HCT116 (cell line): ENCODE measurements at regions not wholly inside any gene's neighbourhood (a gene's known extent, or its start where the extent isn't known, plus 50 kb on each side); places are given as distances from the start of the nearest gene placed in this dataset.

Source experiments
- CTCF ChIP-seq, 3 experiments: fragments of 200-600 bp in 1 of 3; sonication (generic) in 1 of 3; IDR thresholded peaks in 2 of 3; conservative IDR thresholded peaks in 1 of 3; 2 replicates each; pipeline ENCODE4 v1.5.1; 2012 to 2017; ENCODE audit warnings: low read depth in 2 of 3, low read length in 2 of 3, antibody characterized with exemption in 1 of 3, borderline replicate concordance in 1 of 3, control low read depth in 1 of 3, mild to moderate bottlenecking in 1 of 3, mixed read lengths in 1 of 3, mixed run types in 1 of 3, moderate library complexity in 1 of 3; ENCODE audit not compliant: insufficient read depth in 1 of 3
- EGR1 ChIP-seq: IDR thresholded peaks from 2 replicates; pipeline ENCODE4 v1.6.1; 2012; ENCODE audit warnings: low read depth
- ELF1 ChIP-seq: IDR thresholded peaks from 2 replicates; pipeline ENCODE4 v1.6.1; 2012; ENCODE audit warnings: low read depth, borderline replicate concordance
- EZH2 ChIP-seq: fragments of 200-600 bp; sonication (generic); IDR thresholded peaks from 2 replicates; pipeline ENCODE4 v1.6.1; 2017; ENCODE audit warnings: antibody characterized with exemption, mixed run types
- FOSL1 ChIP-seq: IDR thresholded peaks from 2 replicates; pipeline ENCODE4 v1.6.1; 2012; ENCODE audit warnings: low read depth
- POLR2A ChIP-seq: IDR thresholded peaks from 2 replicates; pipeline ENCODE4 v1.7.0; 2011; ENCODE audit warnings: borderline replicate concordance; ENCODE audit not compliant: insufficient read depth, insufficient read length; ENCODE audit errors: extremely low read depth
- POLR2AphosphoS5 ChIP-seq: IDR thresholded peaks from 2 replicates; pipeline ENCODE4 v1.6.1; 2011; ENCODE audit warnings: mild to moderate bottlenecking, low read depth, low read length, moderate library complexity
- RAD21 ChIP-seq: IDR thresholded peaks from 2 replicates; pipeline ENCODE4 v1.6.1; 2012; ENCODE audit warnings: low read depth, mild to moderate bottlenecking
- REST ChIP-seq: IDR thresholded peaks from 2 replicates; pipeline ENCODE4 v1.6.1; 2012; ENCODE audit warnings: low read depth
- SIN3A ChIP-seq: IDR thresholded peaks from 2 replicates; pipeline ENCODE4 v1.6.1; 2012; ENCODE audit warnings: low read depth
- SRF ChIP-seq: IDR thresholded peaks from 2 replicates; pipeline ENCODE4 v1.6.1; 2012; ENCODE audit warnings: low read depth
- ZNF274 ChIP-seq: fragments of 200-500 bp; sonication (Bioruptor generic); IDR thresholded peaks from 2 replicates; pipeline ENCODE4 v1.6.1; 2014; ENCODE audit warnings: mild to moderate bottlenecking, low read depth, low read length, inconsistent platforms

- TF ChIP-seq ZNF274 = no peak
- TF ChIP-seq SIN3A = no peak
- no peak for TF ChIP-seq EZH2
- TF ChIP-seq CTCF (IDR thresholded peaks at IDR 0.05 in 2 of 3, conservative IDR thresholded peaks at IDR 0.05 in 1 of 3; ENCODE audit: borderline replicate concordance in 1 of 3, insufficient read depth in 1 of 3, low read depth in 2 of 3, low read length in 2 of 3) = no peak
- TF ChIP-seq FOSL1 = no peak
- TF ChIP-seq SRF = no peak
- no peak for TF ChIP-seq RAD21
- no peak for TF ChIP-seq ELF1
- no peak for TF ChIP-seq POLR2AphosphoS5
- no peak for TF ChIP-seq EGR1
- TF ChIP-seq POLR2A = no peak
- TF ChIP-seq REST = no peak
Observed at GRCh38 chrX:40504801-40505605, 75.8 kb upstream of the ATP6AP2 start.
